ENCODE measurements at regions not wholly inside any gene's neighbourhood (a gene's known extent, or its start where the extent isn't known, plus 50 kb on each side); places are given as distances from the start of the nearest gene placed in this dataset.

- TF ChIP-seq GATA2 (IDR thresholded peaks at IDR 0.05; ENCODE audit: low read depth, low read length) = no peak
- TF ChIP-seq GATA3 (IDR thresholded peaks at IDR 0.05; ENCODE audit: low read depth, low read length) = no peak
Measured at GRCh38 chr13:33535061-33535460, 249.5 kb upstream of the STARD13 start.
